ENCODE measurements at regions not wholly inside any gene's neighbourhood (a gene's known extent, or its start where the extent isn't known, plus 50 kb on each side); places are given as distances from the start of the nearest gene placed in this dataset.
"Not testable (repeated sequence)": the region's sequence is repeated elsewhere in the genome, so short reads cannot be mapped to it uniquely, and the experiment has no call there.

DNA sequence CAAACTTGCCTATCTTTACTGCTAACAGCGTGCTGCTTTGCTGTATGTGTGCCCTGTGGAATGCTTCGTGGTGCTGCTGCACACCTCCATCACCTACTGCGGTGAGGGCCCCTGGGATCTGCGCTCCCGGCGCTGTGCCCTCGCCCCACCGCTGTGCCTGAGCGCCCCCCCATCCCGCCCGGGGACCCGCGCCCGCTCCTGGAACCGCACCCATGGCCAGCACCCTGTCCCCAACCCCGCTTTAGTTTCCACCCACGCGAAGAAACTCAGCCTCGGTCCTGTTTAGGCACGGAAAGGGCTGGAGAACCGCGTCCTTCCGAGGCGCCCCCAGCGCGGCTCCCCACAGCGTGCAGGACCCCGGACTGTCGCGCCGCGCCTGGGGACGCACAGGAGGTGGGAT, 373.4 kb downstream of the GOLGA6L6 start:
- TF ChIP-seq, protein P1, sequence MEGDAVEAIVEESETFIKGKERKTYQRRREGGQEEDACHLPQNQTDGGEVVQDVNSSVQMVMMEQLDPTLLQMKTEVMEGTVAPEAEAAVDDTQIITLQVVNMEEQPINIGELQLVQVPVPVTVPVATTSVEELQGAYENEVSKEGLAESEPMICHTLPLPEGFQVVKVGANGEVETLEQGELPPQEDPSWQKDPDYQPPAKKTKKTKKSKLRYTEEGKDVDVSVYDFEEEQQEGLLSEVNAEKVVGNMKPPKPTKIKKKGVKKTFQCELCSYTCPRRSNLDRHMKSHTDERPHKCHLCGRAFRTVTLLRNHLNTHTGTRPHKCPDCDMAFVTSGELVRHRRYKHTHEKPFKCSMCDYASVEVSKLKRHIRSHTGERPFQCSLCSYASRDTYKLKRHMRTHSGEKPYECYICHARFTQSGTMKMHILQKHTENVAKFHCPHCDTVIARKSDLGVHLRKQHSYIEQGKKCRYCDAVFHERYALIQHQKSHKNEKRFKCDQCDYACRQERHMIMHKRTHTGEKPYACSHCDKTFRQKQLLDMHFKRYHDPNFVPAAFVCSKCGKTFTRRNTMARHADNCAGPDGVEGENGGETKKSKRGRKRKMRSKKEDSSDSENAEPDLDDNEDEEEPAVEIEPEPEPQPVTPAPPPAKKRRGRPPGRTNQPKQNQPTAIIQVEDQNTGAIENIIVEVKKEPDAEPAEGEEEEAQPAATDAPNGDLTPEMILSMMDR (IDR thresholded peaks at IDR 0.05; ENCODE audit: low read depth, low read length): not testable (repeated sequence)
- TF ChIP-seq, protein P2, sequence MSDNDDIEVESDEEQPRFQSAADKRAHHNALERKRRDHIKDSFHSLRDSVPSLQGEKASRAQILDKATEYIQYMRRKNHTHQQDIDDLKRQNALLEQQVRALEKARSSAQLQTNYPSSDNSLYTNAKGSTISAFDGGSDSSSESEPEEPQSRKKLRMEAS (IDR thresholded peaks at IDR 0.05; ENCODE audit: low read depth, low read length): not testable (repeated sequence)

Measured in NB4 (cell line).